OCI-LY1 (cell line): ENCODE measurements at regions not wholly inside any gene's neighbourhood (a gene's known extent, or its start where the extent isn't known, plus 50 kb on each side); places are given as distances from the start of the nearest gene placed in this dataset.

Source experiments
- H2AFZ ChIP-seq: fragments of 200-600 bp; sonication (generic), shearing (Covaris generic); 2 replicates; pipeline ENCODE4 v1.6.0; 2014; ENCODE audit warnings: antibody characterized with exemption, mild to moderate bottlenecking, low read length
- H3F3A ChIP-seq: fragments of 200-600 bp; sonication (generic), shearing (Covaris generic); 2 replicates; pipeline ENCODE4 v1.6.0; 2014; ENCODE audit warnings: mild to moderate bottlenecking, antibody characterized with exemption, low read length, moderate library complexity; ENCODE audit not compliant: insufficient read depth
- H3K27ac ChIP-seq: fragments of 200-600 bp; sonication (generic); 2 replicates; pipeline ENCODE4 v1.5.1; 2014; ENCODE audit warnings: low read length, mixed run types, mild to moderate bottlenecking, low read depth; ENCODE audit not compliant: poor library complexity, severe bottlenecking
- H3K27me3 ChIP-seq: fragments of 200-600 bp; sonication (generic); 2 replicates; pipeline ENCODE4 v1.6.0; 2014; ENCODE audit warnings: antibody characterized with exemption, mild to moderate bottlenecking, low read length, moderate library complexity; ENCODE audit not compliant: insufficient read depth
- H3K36me3 ChIP-seq: fragments of 200-600 bp; sonication (generic); 2 replicates; pipeline ENCODE4 v1.6.1; 2014; ENCODE audit warnings: mild to moderate bottlenecking, antibody characterized with exemption, low read length, moderate library complexity, mixed read lengths; ENCODE audit not compliant: insufficient read depth
- H3K4me1 ChIP-seq: fragments of 200-600 bp; sonication (generic); 2 replicates; pipeline ENCODE4 v1.5.1; 2014; ENCODE audit warnings: mild to moderate bottlenecking, low read length, moderate library complexity; ENCODE audit not compliant: insufficient read depth, severe bottlenecking
- H3K4me2 ChIP-seq: fragments of 200-600 bp; sonication (generic), shearing (Covaris generic); 2 replicates; pipeline ENCODE4 v1.6.1; 2014; ENCODE audit warnings: low read length
- H3K4me3 ChIP-seq: fragments of 200-600 bp; sonication (generic); 2 replicates; pipeline ENCODE4 v1.5.1; 2014; ENCODE audit warnings: low read length, low read depth, mild to moderate bottlenecking, mixed read lengths; ENCODE audit not compliant: poor library complexity, severe bottlenecking
- H3K79me2 ChIP-seq: fragments of 200-600 bp; shearing (Covaris generic); 2 replicates; pipeline ENCODE4 v1.6.1; 2016; ENCODE audit warnings: mixed run types, low read length, mixed read lengths; ENCODE audit not compliant: insufficient read depth
- H3K9ac ChIP-seq: fragments of 200-600 bp; sonication (generic), shearing (Covaris generic); 2 replicates; pipeline ENCODE4 v1.6.1; 2014; ENCODE audit warnings: mild to moderate bottlenecking, low read length, mixed read lengths
- H3K9me2 ChIP-seq: fragments of 200-600 bp; sonication (generic), shearing (Covaris generic); 2 replicates; pipeline ENCODE4 v1.6.1; 2014; ENCODE audit warnings: low read depth, mild to moderate bottlenecking, low read length, mixed read lengths
- H3K9me3 ChIP-seq: fragments of 200-600 bp; shearing (Covaris generic); 2 replicates; pipeline ENCODE4 v1.6.1; 2014; ENCODE audit warnings: low read length, mixed read lengths
- H4K20me1 ChIP-seq: fragments of 200-600 bp; sonication (generic), shearing (Covaris generic); 2 replicates; pipeline ENCODE4 v1.6.0; 2016; ENCODE audit warnings: mild to moderate bottlenecking, low read length; ENCODE audit not compliant: insufficient read depth
- CTCF ChIP-seq: fragments of 200-600 bp; sonication (generic), shearing (Covaris generic); IDR thresholded peaks from 2 replicates; pipeline ENCODE4 v1.5.1; 2017; ENCODE audit warnings: mild to moderate bottlenecking, antibody characterized with exemption, low read length, moderate library complexity, mixed read lengths
- EZH2 ChIP-seq: fragments of 200-600 bp; sonication (generic), shearing (Covaris generic); IDR thresholded peaks from 2 replicates; pipeline ENCODE4 v1.8.0; 2017; ENCODE audit warnings: borderline replicate concordance, mixed run types, mild to moderate bottlenecking, antibody characterized with exemption, low read length, moderate library complexity, mixed read lengths

GRCh38 chr4:181685911-181686310, 557.3 kb upstream of the TENM3 start:
- TF ChIP-seq CTCF (no peak), EZH2 (no peak)
- H3K4me2 ChIP-seq: no peak overlapping the region

GRCh38 chr4:181687116-181687515, 556.1 kb upstream of the TENM3 start:
- no peak overlapping the region for H3K4me2 ChIP-seq
- H2AFZ ChIP-seq: no peak overlapping the region
- no peaks in the 10 kb centered on the region for H3K4me1 ChIP-seq
- H3K9me2 ChIP-seq: no peaks in the 10 kb centered on the region
- H3K4me3 ChIP-seq: no peak overlapping the region
- no peaks in the 10 kb centered on the region for H3K79me2 ChIP-seq
- no peak overlapping the region for H3K9ac ChIP-seq
- H3K27me3 ChIP-seq: no peaks in the 10 kb centered on the region
- no peaks in the 10 kb centered on the region for H3K36me3 ChIP-seq
- H3K9me3 ChIP-seq: no peaks in the 10 kb centered on the region
- no peaks in the 10 kb centered on the region for H4K20me1 ChIP-seq
- H3K27ac ChIP-seq: no peak overlapping the region
- no peaks in the 10 kb centered on the region for H3F3A ChIP-seq
- TF ChIP-seq EZH2: no peak
- TF ChIP-seq CTCF: no peak

More at GRCh38 chr4:181685911-181686310, 557.3 kb upstream of the TENM3 start:
- Histone ChIP-seq H3K27me3 (no peaks in the 10 kb centered on the region), H3K36me3 (no peaks in the 10 kb centered on the region), H4K20me1 (no peaks in the 10 kb centered on the region), H3K79me2 (no peaks in the 10 kb centered on the region), H3F3A (no peaks in the 10 kb centered on the region), H3K27ac (no peak overlapping the region), H2AFZ (no peak overlapping the region), H3K9ac (no peak overlapping the region), H3K4me3 (no peak overlapping the region), H3K4me1 (no peaks in the 10 kb centered on the region), H3K9me3 (no peaks in the 10 kb centered on the region), H3K9me2 (no peaks in the 10 kb centered on the region)

GRCh38 chr4:181688432-181688831, 554.8 kb upstream of the TENM3 start:
- no peaks in the 10 kb centered on the region for H3K36me3 ChIP-seq
- no peak overlapping the region for H3K27ac ChIP-seq
- H2AFZ ChIP-seq: no peak overlapping the region
- TF ChIP-seq CTCF (no peak), EZH2 (no peak)
- no peaks in the 10 kb centered on the region for H3K9me2 ChIP-seq
- H3K4me3 ChIP-seq: no peak overlapping the region
- no peaks in the 10 kb centered on the region for H3K9me3 ChIP-seq
- H3K27me3 ChIP-seq: no peaks in the 10 kb centered on the region
- H3F3A ChIP-seq: no peaks in the 10 kb centered on the region
- no peaks in the 10 kb centered on the region for H4K20me1 ChIP-seq
- H3K9ac ChIP-seq: no peak overlapping the region
- H3K4me2 ChIP-seq: no peak overlapping the region
- H3K4me1 ChIP-seq: no peaks in the 10 kb centered on the region
- H3K79me2 ChIP-seq: no peaks in the 10 kb centered on the region
